Right hindlimb (tissue), 1 donor: ENCODE measurements at regions not wholly inside any gene's neighbourhood (a gene's known extent, or its start where the extent isn't known, plus 50 kb on each side); places are given as distances from the start of the nearest gene placed in this dataset.
A peak's percentile ranks its signal among the peaks of the same experiment; 100 is the strongest.

Experiments
- DNase-seq: peaks from one replicate; pipeline ENCODE4 v3.0.0-alpha.2; 2018

DNA sequence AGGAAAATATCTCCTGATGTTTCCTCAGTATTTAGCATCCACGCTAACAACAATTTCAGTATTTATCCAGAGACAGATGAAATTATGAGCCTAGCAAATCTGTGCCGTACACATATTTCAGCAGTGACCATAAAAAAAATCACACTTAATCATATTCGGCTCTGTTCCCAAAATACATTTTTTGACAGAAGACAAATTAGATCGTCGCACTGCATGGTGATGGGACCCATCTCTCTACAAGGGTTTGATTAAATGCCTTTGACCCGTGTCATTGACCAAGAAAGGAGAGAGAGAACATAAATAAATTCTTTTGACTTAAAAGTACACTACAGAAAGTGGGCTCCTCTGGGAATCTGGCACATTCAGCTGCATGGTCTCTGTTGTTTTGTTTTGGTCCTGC is 215.3 kb upstream of the SEMA6D start:
- no peak for DNase-seq

DNA sequence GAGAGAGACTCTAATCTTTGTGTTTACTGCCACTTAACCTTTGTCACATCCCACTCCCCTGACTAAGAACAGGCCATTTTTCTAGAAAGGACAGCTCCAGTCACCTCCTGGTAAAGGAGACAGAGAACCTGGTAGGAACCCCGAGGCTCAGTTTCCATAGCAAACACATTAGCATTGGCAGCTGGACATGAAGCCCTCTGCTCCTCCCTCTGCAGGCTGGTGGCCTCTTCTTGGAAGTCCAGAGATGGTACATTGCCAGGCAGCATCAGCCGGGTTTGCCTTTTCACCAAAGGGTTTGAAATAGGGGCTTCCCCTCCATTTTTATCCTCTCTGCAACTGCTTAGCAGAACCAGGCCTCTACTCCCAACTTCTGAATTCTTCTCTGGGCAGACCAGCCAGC is 213.4 kb upstream of the SEMA6D start:
- DNase-seq: no peak

DNA sequence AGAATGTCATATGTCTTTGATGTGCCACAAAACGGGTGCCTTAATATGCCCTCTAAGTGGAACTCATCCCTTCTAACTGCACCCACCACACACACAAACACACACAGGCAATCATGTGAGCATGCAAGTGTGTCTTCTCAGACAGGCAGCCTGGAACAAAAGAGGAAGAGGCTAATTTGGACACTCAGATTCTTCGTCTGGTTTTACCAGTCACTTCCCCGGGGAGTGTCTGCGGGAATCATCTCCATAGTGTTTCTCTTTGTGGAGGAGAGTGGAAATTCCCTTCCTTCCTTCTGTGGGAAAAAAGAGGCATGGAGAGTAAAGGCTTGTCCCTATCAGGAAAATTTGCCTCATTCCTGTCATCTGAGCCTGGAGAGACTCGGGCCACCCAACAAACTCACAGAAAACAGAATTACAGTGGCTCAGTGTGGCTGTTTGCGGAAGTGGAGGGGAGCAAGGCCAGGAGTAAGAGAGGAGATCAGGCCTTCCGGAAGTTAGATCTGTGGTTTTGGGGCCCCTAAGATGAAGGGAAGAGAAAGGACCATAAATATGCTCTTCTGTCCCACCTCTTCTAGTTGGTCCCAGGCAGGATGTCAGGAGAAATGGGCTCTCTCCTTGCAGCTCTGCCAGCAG is 212.6 kb upstream of the SEMA6D start:
- DNase-seq: no peak

DNA sequence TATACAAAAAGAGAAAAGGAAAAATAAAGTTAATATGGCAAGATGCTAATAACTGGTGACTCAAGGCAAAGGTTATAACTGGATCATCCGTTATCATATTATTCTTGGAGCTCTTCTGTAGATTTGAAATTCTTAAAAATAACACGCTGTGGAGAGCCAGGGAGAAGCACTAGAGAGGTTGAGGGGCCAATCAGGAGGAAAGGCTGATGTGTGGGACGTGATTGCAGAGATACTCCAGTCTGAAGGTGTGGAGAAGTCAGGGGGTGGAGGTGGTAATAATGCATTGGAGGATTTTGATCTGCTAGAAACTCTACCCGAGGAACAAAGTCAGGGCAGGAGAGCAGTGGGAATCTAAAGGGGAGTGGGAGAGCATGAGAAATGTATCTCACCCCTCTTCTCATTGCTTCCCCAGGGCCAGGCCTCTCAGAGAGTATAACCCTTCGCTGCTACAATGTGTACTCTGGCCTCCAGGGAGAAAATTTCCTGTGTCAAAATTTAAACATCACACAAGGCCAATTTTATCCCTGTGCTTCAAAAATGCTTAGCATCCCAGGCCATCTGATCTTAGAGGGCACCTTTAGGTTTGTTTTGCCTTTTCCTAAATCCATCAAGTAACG is 211.5 kb upstream of the SEMA6D start:
- no peak for DNase-seq

DNA sequence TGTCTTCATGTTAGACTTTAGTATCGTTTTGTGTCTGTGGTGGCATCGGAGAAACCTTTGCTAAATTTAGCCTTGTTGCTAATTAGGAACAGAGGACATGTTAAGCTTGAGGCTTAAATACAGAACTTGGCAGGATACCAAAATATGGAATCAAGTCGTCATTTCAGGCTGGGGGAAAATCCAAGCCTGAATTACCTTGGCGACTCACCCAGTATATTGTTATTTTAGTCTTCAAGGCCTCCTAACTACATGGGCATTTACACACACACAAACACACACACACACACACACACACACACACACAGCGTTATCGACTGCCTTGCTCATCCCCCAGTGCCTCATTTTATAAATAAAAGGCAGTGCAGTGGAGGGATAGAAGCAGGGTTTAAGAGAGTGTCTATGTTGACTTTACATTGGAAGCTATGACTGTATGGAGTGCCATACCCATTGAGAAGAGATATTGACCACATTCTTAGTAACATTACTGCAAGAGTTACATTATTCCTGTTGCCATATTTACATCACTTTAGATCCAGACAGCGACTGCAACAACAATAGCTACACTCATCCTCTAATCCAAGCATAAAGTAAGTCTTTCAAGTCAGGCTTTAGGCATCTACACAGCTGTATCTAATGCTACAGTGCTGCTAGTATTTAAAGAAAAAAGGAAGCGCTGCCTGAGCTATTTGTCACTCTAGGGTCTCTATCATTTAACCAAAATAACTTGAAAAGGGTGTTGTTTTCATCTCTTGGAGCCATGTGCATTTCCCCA is 210.8 kb upstream of the SEMA6D start:
- DNase-seq: peak; percentile 40

DNA sequence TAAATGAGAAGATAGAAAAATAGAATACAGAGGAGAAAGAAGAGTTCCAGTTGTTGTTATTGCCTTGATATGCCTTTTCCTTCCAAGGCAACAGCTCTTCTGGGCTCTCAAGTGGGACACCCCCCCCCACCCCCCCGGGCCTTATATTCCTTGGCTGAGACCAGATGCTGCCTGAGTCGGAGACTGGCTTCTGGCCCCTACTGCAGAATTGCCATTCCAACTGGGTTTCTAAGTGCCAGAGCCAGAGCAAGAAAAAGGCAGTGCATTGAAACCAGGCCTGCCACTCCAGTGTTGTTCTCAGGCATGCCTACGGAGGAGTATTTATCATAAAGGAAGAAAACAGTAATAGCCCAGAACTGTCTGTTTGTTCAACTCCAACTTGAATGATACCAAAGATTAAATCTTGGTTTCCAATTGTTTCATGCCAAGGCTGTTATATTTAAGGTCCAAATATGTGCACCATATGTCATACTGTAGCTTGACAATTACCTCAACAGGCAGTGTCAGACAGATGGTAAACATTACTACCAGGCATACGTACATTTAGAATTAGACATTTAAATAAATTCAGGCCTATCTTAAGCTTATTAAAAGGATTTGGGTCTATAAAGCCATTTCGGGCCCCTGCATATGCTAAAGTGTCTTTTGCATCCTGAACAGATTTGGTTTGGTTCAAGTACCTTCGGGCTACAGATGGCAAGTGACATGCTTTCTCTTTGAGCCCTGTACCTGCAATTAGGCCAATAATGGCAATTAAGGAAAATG is 209.9 kb upstream of the SEMA6D start:
- no peak for DNase-seq

DNA sequence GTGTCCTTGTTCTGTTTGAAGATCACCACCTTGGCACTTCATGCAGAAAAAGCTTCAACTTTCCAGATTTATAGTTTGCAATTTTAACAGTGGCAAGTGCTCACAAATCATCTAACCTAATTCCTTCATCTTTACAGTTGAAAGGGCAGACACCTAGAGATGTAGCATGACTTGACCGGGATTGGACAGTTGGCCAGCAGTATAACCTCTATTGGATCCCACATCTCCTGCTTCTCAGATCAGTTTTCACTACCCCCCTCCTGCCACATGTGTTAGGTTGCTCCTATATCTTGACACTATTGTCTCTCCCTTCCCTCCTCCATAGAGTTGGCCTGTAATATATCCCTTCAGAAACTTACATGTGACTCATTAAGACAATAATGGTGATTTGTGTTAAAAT is 206.0 kb upstream of the SEMA6D start:
- no peak for DNase-seq

DNA sequence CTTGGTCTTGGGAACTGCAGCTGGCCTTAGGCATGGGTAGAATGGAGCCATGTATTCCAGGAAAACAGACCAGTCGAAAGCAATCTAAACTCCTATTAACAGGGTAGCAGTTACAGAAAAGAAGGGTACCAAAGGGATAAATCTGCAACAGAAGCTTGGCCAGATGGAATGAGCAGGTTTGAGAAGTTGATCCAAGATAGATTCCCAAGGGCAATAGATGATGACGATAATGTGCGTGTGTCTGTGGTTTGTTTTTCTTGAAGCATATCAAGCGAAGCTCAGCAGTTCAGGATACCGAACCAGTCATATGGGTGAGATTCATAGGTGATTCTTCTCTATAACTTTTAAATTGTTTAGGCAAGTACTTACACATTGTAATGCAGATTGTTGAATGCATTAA is 203.8 kb upstream of the SEMA6D start:
- no peak for DNase-seq

DNA sequence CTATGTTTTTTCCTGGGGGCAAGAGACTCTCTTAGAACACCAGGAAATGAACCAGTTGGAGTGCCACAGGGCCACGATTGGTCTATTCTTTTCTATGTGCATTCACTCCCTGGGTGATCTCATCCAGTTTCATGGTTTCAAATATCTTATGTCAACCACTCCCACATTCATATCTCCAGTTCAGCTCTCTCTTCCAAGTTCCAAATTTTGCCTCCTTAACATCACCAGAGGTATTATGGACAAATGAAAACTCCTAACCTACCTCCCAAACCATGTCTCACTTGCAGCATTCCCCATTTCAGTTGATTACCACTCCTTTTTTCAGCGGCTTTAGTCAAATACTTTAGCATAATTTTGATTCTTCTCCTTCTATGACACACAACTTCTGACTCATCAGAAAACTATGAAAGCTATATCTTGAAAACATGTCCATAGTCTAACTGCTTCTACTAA is 203.1 kb upstream of the SEMA6D start:
- DNase-seq: no peak

DNA sequence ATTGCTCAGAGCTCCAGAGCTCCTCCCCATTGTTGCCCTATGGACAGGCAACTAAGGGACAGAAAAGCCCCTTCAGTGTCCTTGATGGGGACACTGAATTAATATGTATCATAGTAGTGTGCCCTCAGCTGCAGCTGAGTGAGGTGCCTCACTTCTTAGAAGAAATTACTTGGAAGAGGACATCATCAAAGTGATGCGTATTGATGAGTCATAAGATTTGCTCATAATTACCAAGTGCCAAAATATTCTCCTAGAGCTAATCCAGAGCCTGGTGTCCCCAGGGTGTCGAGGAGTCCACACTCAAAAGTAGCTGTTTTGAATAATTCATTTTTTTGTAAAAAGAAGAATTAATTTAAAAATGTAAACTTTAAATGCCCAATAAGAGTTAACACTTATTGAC is 200.7 kb upstream of the SEMA6D start:
- no peak for DNase-seq

DNA sequence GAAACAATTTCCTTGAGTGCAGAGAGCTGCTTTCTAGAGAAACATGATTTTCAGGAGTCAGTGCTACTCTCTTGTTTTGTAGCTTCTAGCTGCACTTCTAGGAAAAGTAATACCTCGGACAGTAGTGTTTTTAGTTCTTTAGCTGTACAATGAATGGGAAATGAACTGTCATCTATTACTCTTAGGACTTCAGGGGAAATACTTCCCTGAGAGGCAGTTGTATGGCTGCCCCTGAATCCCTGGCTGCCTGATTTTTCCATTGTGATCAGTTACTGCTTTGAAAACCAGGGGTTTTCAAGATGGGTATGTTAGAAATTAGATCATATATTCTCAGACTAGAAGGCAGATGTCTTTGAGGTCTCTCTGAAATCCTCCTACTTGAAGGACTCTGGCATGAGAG is 200.3 kb upstream of the SEMA6D start:
- no peak for DNase-seq

DNA sequence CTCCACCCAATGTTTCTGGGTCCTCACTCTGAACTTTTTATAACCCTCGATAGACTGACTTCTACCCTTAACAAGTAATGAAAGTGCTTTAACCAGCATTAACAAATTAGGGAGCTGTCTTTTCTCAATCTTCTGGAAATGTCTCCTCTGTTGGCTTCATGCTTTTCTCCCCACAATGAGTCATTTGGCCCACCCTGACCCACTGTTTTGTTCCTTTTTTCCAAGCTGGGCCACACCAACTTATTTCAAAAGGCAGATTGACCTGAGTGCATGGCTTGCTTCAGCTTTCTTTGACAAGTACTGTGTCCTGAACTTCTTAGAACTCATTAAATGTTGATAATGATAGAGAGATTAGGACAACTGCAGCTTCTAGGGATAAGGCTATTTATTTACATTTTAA is 199.6 kb upstream of the SEMA6D start:
- DNase-seq: no peak

DNA sequence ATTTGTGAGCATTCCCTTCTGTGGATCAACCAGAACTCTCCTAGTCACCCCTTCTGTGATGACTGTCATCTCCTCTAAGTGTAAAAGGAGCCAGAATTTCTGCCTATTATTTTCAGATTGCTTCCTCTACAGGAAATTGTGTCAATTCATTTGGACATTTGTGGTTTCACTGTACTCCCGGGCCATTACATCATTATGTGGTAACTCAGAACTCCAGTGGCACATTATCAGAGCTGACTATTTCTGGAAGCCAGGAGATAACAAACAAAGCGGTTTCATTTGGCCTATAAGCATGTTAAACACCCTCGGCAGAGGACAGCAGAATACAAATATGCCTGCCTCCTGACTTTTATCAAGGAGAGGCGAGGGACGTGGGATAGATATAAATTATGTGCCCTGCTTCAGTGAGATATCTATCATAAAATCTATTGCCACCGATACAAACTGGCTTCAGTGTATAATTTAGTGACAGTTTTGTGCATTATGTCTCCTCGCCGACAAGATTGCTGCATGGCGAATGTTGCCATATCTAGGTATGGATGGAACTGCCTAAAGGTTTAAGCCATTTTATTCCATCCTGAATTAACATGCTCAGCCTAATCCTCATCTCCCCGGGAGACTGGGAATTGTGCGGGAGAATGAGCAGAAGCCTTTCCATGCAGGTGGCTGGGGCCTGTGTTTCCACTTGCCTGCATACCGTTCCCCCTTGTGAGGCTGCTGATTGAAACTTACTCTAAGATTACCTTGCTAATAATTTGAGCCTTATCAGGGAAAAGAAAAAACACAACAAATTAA is 193.4 kb upstream of the SEMA6D start:
- DNase-seq: no peak

DNA sequence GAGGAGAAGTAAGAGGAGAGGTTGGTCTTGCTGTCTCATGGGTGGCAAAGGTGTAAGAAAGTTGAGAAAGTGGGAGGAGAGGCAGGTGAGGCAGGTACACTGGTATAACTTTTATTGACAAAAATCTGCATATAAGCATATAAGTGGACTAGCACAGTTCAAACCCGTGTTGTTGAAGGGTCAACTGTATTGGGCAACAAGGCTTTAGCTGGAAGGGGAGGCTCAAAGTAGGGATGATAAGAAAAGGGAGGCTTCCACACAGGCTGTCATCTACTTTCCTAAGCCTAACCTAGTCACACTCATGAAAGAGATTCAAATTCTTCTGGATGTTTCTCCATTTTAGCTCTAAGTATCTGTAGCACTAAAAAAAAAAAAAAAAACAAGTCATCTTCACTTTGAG is 188.1 kb upstream of the SEMA6D start:
- no peak for DNase-seq

DNA sequence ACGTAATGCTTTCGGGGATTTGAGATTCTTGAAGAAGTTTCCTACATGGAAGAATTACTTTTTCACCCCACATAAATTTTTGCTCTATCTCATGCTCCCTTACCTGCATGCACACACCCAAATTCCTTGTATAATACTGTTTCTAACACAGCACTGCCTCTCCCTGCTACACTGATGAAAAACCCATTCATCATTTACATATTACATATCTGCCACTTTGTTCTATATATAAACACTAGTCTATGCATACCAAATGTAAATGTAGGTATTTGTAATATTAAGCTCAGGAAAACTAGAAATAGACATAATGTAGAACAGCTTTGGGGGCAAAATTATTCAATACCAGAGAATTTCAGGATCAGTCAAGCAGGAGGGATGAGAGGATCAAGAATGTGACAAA is 182.6 kb upstream of the SEMA6D start:
- DNase-seq: no peak

DNA sequence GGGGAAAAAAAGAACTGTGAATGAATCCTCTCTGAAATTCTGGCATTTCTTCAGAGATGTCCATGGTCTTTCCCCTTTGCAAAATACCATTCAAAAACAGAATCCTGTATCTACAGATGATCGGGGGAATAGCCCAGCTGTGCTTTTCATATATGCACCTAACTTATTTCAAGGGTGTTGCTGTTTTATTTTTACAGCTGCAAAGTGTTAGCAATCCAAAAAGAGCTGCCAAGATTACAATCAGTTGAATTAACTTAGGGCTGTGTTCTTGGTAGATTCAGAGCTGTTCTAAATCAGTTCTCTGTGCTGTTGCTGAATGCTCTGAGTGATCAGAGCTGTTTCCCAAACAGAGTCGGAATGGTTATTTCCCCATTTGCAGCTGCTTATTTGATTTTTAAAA is 175.7 kb upstream of the SEMA6D start:
- no peak for DNase-seq

DNA sequence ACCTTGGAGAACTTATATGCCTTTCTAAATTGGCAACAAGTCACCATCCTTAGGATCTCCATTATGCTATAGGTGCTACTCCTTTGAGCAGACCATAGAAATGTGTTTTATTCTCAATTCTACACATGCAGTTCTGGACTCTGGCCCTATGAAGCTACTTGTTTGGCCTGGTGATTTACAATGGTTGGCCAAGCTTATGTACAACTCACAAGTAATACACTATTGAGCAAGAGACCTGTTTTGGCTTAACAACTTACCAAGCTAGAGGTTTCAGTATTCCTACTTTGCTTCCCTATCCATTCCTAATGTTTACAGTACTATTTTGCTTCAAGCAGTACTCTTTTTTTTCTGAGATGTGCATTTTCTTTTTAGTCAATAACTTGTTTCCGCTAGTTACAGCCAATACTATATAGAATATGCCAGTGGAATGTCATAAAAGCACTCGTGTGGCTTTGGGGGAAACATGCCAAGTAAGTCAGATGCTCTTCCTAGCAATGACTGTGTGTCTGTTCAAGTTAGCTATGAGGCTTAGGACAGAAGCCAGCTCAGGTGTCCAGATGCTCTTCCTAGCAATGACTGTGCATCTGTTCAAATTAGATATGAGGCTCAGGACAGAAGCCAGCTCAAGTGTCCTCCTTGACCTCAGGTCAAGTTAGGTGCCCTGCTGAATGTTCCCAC is 174.9 kb upstream of the SEMA6D start:
- DNase-seq: peak; percentile 55

DNA sequence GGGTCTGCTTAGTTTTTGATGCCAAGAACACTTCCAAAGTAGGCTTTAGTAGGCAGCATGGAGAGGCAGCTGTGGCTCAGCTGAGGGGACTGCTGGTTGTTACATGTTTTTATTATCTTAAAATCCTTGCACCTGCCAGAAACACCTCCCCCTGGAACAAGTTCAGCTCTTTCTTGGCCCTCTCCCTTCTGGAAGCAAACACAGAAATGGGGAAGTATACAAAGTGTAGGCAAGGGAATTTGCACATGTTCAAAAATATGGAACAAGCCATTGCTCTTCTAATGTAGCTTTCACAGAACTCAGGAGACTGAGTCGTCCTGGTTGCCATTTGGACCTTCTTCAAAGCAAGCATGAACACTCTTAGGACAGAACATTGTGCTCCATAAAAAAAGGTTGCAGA is 169.1 kb upstream of the SEMA6D start:
- peak; percentile 79 for DNase-seq

DNA sequence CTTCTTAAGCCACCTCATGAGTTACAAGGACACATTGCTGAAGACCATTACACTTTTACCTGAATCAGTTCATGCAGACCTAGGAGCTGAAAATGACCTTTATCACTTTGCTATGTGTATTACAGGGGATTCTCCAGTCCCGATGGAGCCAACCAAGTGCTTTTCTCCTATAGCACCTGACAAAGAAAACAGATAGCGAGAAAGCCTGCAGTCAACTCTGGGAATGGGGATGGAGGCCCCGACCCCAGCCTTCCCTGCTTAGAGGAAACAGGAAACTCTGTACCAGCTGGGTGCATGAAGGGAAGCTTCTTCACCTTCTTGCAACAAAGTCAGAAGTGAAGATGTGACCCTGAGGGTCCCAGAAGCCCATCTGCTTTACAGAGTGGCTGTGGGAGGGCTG is 168.3 kb upstream of the SEMA6D start:
- no peak for DNase-seq

DNA sequence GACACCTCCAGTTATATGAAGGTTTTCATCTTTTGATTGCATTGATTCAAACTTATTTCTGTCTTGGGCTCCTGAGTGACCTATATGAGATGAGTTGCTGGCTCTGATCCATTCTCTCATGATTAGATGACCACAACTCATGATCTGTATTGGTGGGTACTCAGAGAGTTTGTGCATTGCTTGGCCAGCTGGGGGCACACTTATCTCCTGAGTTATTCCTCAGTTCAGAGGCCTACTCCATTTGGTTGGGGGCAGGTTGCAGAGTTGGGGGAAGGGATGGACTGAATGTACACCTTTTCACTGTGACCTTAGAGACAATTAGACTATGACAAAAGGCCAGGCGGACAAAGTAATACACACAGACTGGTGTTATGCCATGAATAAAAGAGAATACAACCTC is 166.2 kb upstream of the SEMA6D start:
- DNase-seq: no peak

DNA sequence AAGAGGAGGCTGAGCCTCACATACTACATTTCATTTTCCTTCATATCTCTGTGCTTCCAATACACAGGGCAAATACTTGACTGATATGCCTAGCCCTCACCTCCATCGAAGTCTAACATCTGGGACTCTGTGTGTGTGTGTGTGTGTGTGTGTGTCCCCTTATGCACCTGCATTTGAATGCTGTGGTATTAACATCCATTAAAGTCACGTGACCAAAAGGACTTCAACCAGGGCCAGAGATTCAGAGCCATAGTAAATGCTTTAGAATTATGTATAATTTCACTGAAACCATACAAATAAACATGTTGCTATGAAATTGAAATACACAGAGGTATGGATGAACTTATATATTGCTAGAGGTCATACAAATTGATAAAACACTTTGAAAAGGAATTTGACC is 165.8 kb upstream of the SEMA6D start:
- no peak for DNase-seq

DNA sequence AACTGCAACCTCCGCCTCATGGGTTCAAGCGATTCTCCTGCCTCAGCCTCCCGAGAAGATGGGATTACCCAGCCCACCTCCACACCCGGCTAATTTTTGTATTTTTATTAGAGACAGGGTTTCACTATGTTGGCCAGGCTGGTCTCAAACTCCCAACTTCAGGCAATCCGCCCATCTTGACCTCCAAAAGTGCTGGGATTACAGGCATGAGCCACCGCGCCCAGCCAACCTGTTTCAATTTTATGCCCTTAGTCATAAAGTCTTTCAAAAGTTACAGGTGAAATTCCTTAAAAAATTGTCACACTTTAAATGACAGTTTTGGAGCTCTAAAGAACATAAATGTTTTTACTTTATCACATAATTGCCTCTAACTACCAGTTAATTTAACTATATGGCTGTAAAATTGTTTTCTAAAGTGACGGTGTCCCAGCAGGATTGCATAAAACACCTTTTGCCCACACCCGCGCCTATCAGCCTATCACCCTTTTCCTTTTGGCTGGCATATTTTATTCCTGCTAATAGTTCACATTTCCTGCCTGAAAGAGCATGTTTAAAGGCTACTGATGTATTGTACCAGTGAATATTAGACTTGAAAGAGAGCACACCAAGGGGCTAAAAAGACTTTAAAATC is 164.2 kb upstream of the SEMA6D start:
- no peak for DNase-seq
